DND-41 (cell line): ENCODE measurements at regions not wholly inside any gene's neighbourhood (a gene's known extent, or its start where the extent isn't known, plus 50 kb on each side); places are given as distances from the start of the nearest gene placed in this dataset.
A peak's percentile ranks its signal among the peaks of the same experiment; 100 is the strongest.

Experiments
- ATAC-seq: fragments of 200-7000 bp; cut with Tn5 transposase; 3 replicates; pipeline ENCODE4 v1.9.1; 2021; ENCODE audit warnings: low read depth; ENCODE audit not compliant: insufficient read depth
- DNase-seq: peaks from one replicate; pipeline ENCODE4 v3.0.0-alpha.2; 2020
- H2AFZ ChIP-seq: 2 replicates; pipeline ENCODE4 v1.6.0; 2012; ENCODE audit warnings: low read depth, low read length
- H3K27ac ChIP-seq: 2 replicates; pipeline ENCODE4 v1.5.1; 2012; ENCODE audit warnings: low read length, inconsistent platforms
- H3K27me3 ChIP-seq: fragments of 200-600 bp; sonication (generic); 2 replicates; pipeline ENCODE4 v1.6.0; 2012; ENCODE audit warnings: low read length, mild to moderate bottlenecking, inconsistent platforms; ENCODE audit not compliant: insufficient read depth, poor library complexity
- H3K36me3 ChIP-seq: 2 replicates; pipeline ENCODE4 v1.5.1; 2012; ENCODE audit warnings: low read length, inconsistent platforms; ENCODE audit not compliant: insufficient read depth
- H3K4me1 ChIP-seq: 2 replicates; pipeline ENCODE4 v1.5.1; 2012; ENCODE audit warnings: mild to moderate bottlenecking, low read length; ENCODE audit not compliant: insufficient read depth
- H3K4me2 ChIP-seq: 2 replicates; pipeline ENCODE4 v1.6.0; 2012; ENCODE audit warnings: mild to moderate bottlenecking, moderate library complexity, low read length, inconsistent platforms; ENCODE audit not compliant: insufficient read depth
- H3K4me3 ChIP-seq, 2 experiments: fragments of 200-600 bp in 1 of 2; shearing (Covaris generic) in 1 of 2; 2 replicates each; pipeline ENCODE4 v1.5.1; 2012 to 2016; ENCODE audit warnings: inconsistent platforms in 2 of 2, low read length in 2 of 2, mild to moderate bottlenecking in 2 of 2, low read depth in 1 of 2, moderate library complexity in 1 of 2
- H3K79me2 ChIP-seq: 2 replicates; pipeline ENCODE4 v1.6.0; 2012; ENCODE audit warnings: low read length, inconsistent platforms; ENCODE audit not compliant: insufficient read depth
- H3K9ac ChIP-seq: 2 replicates; pipeline ENCODE4 v1.6.0; 2012; ENCODE audit warnings: low read depth, mild to moderate bottlenecking, inconsistent platforms, low read length, moderate library complexity
- H3K9me3 ChIP-seq: 2 replicates; pipeline ENCODE4 v1.5.1; 2012; ENCODE audit warnings: low read length, moderate library complexity, mild to moderate bottlenecking, inconsistent platforms; ENCODE audit not compliant: insufficient read depth, severe bottlenecking
- H4K20me1 ChIP-seq: 2 replicates; pipeline ENCODE4 v1.6.0; 2012; ENCODE audit warnings: low read length; ENCODE audit not compliant: insufficient read depth
- EZH2 ChIP-seq: IDR thresholded peaks from 3 replicates; pipeline ENCODE4 v1.6.1; 2012; ENCODE audit warnings: borderline replicate concordance, low read depth, mild to moderate bottlenecking, moderate library complexity, low read length, inconsistent platforms; ENCODE audit not compliant: severe bottlenecking
- TF ChIP-seq, protein P1 (sequence below): IDR thresholded peaks from 2 replicates; pipeline ENCODE4 v1.5.1; 2012; ENCODE audit warnings: borderline replicate concordance, low read length, moderate library complexity, mild to moderate bottlenecking; ENCODE audit not compliant: poor library complexity, severe bottlenecking; ENCODE audit errors: extremely low read depth

GRCh38 chr4:45358573-45359506 is 632.5 kb upstream of the GNPDA2 start:
- Histone ChIP-seq H3K4me2 (no peak overlapping the region), H2AFZ (no peak overlapping the region), H3K9ac (no peak overlapping the region), H3K36me3 (no peaks in the 10 kb centered on the region), H3K27me3 (no peaks in the 10 kb centered on the region), H3K79me2 (no peaks in the 10 kb centered on the region), H3K4me3 (no peak overlapping the region), H3K9me3 (no peaks in the 10 kb centered on the region), H4K20me1 (no peaks in the 10 kb centered on the region), H3K27ac (no peak overlapping the region), H3K4me1 (no peaks in the 10 kb centered on the region)
- no peak for TF ChIP-seq EZH2
- TF ChIP-seq, protein P1, sequence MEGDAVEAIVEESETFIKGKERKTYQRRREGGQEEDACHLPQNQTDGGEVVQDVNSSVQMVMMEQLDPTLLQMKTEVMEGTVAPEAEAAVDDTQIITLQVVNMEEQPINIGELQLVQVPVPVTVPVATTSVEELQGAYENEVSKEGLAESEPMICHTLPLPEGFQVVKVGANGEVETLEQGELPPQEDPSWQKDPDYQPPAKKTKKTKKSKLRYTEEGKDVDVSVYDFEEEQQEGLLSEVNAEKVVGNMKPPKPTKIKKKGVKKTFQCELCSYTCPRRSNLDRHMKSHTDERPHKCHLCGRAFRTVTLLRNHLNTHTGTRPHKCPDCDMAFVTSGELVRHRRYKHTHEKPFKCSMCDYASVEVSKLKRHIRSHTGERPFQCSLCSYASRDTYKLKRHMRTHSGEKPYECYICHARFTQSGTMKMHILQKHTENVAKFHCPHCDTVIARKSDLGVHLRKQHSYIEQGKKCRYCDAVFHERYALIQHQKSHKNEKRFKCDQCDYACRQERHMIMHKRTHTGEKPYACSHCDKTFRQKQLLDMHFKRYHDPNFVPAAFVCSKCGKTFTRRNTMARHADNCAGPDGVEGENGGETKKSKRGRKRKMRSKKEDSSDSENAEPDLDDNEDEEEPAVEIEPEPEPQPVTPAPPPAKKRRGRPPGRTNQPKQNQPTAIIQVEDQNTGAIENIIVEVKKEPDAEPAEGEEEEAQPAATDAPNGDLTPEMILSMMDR: no peak
- DNase-seq (no peak), ATAC-seq (no peak)

GRCh38 chr4:45353161-45353560 is 626.8 kb upstream of the GNPDA2 start:
- Histone ChIP-seq H4K20me1 (no peaks in the 10 kb centered on the region), H3K9me3 (no peaks in the 10 kb centered on the region), H3K27me3 (no peaks in the 10 kb centered on the region), H2AFZ (no peak overlapping the region), H3K4me1 (peaks cover 8% of the 10 kb centered on the region; the same call in 1 of the 2 replicates), H3K79me2 (no peaks in the 10 kb centered on the region), H3K36me3 (no peaks in the 10 kb centered on the region), H3K4me3 (no peak overlapping the region), H3K4me2 (no peak overlapping the region), H3K9ac (no peak overlapping the region), H3K27ac (no peak overlapping the region)
- TF ChIP-seq, protein P1: no peak
- TF ChIP-seq EZH2: no peak
- ATAC-seq (no peak), DNase-seq (no peak)

DNA sequence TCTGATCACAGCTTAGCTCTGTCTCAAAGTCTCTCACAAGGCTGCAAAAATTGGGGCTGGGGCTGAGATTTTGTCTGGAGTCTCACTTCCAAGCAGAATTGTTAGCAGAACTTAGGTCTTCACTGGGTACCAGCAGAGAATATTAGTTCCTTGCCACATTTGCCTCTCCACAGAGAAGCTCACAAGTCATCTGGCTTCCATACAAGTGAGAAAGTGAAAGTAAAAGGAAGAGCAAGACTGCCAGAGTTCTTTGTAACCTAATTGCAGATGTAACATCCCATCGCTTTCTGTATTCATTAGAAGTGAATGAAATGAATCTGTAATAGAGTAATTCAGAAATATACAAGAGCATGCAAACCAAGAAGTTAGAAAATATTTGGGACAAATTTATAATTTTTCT is 624.1 kb upstream of the GNPDA2 start:
- Histone ChIP-seq H3K4me2 (peak overlapping the region; percentile 56; the same call in 1 of the 2 replicates), H3K4me3 (peak overlapping the region in 1 of 2 experiments; percentile 13; a peak in 1 of 4 replicates), H4K20me1 (no peaks in the 10 kb centered on the region), H3K9me3 (no peaks in the 10 kb centered on the region), H3K79me2 (no peaks in the 10 kb centered on the region), H3K4me1 (peaks cover 8% of the 10 kb centered on the region; the same call in 1 of the 2 replicates), H2AFZ (peak overlapping the region; percentile 66), H3K27me3 (no peaks in the 10 kb centered on the region), H3K9ac (peak overlapping the region; percentile 26; the same call in 1 of the 2 replicates), H3K27ac (no peak overlapping the region), H3K36me3 (no peaks in the 10 kb centered on the region)
- peak; percentile 7 for DNase-seq
- peak; percentile 85 for ATAC-seq
- no peak for TF ChIP-seq EZH2
- TF ChIP-seq, protein P1: no peak
